ENCODE measurements at regions not wholly inside any gene's neighbourhood (a gene's known extent, or its start where the extent isn't known, plus 50 kb on each side); places are given as distances from the start of the nearest gene placed in this dataset.

GRCh38 chr12:87096082-87096585, 839.9 kb upstream of the MGAT4C start:
- H3K9me3 ChIP-seq (ENCODE audit: low read length), result no peaks in the 10 kb centered on the region
- H3K4me1 ChIP-seq (ENCODE audit: insufficient read depth, low read length, severe bottlenecking), result no peaks in the 10 kb centered on the region
- H3K27me3 ChIP-seq (ENCODE audit: insufficient read depth, low read length), result no peaks in the 10 kb centered on the region
- TF ChIP-seq CTCF (IDR thresholded peaks at IDR 0.05; ENCODE audit: low read length), result no peak
- no peak for TF ChIP-seq EZH2 (IDR thresholded peaks at IDR 0.05; ENCODE audit: borderline replicate concordance, low read length)
- H3K27ac ChIP-seq (ENCODE audit: low read depth, low read length, poor library complexity, severe bottlenecking), result no peak overlapping the region
- no peak overlapping the region for H3K4me3 ChIP-seq (ENCODE audit: low read depth, low read length, poor library complexity, severe bottlenecking)
- H3K36me3 ChIP-seq (ENCODE audit: insufficient read depth, low read length), result no peaks in the 10 kb centered on the region
- H3K79me2 ChIP-seq (ENCODE audit: insufficient read depth, low read length), result no peaks in the 10 kb centered on the region
- H3K4me2 ChIP-seq (ENCODE audit: low read length), result no peak overlapping the region
- H3F3A ChIP-seq (ENCODE audit: insufficient read depth, low read length), result no peaks in the 10 kb centered on the region
- H2AFZ ChIP-seq (ENCODE audit: low read length), result no peak overlapping the region
- no peaks in the 10 kb centered on the region for H3K9me2 ChIP-seq (ENCODE audit: low read depth, low read length)
- H4K20me1 ChIP-seq (ENCODE audit: insufficient read depth, low read length), result no peaks in the 10 kb centered on the region
- no peak overlapping the region for H3K9ac ChIP-seq (ENCODE audit: low read length)

DNA sequence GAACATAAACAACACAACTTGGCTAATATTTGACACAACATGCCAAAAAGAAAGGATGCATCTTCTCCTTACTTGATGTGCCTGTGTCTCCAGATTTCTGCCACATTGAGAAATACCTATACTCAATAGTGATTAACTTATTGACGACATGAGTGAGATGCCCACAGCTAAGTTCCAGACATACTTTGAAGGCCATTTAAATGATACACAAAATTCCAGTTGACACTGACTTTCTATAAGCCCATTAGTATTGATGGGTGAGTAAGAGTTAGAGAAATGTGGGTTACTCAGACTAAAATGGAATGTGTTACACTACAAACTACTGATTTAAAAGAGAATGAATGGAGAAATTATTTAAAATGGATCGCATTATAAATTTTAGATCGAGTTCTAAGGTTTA, 838.2 kb upstream of the MGAT4C start:
- no peaks in the 10 kb centered on the region for H3K9me2 ChIP-seq (ENCODE audit: low read depth, low read length)
- H3K79me2 ChIP-seq (ENCODE audit: insufficient read depth, low read length), result no peaks in the 10 kb centered on the region
- H3F3A ChIP-seq (ENCODE audit: insufficient read depth, low read length), result no peaks in the 10 kb centered on the region
- no peak overlapping the region for H2AFZ ChIP-seq (ENCODE audit: low read length)
- TF ChIP-seq EZH2 (IDR thresholded peaks at IDR 0.05; ENCODE audit: borderline replicate concordance, low read length), result no peak
- no peak for TF ChIP-seq CTCF (IDR thresholded peaks at IDR 0.05; ENCODE audit: low read length)
- no peak overlapping the region for H3K4me3 ChIP-seq (ENCODE audit: low read depth, low read length, poor library complexity, severe bottlenecking)
- H3K4me2 ChIP-seq (ENCODE audit: low read length), result no peak overlapping the region
- no peak overlapping the region for H3K27ac ChIP-seq (ENCODE audit: low read depth, low read length, poor library complexity, severe bottlenecking)
- H3K9ac ChIP-seq (ENCODE audit: low read length), result no peak overlapping the region
- no peaks in the 10 kb centered on the region for H3K36me3 ChIP-seq (ENCODE audit: insufficient read depth, low read length)
- no peaks in the 10 kb centered on the region for H3K4me1 ChIP-seq (ENCODE audit: insufficient read depth, low read length, severe bottlenecking)
- no peaks in the 10 kb centered on the region for H4K20me1 ChIP-seq (ENCODE audit: insufficient read depth, low read length)
- H3K27me3 ChIP-seq (ENCODE audit: insufficient read depth, low read length), result no peaks in the 10 kb centered on the region
- H3K9me3 ChIP-seq (ENCODE audit: low read length), result no peaks in the 10 kb centered on the region

GRCh38 chr12:87092421-87092820, 836.2 kb upstream of the MGAT4C start:
- H3K9me2 ChIP-seq (ENCODE audit: low read depth, low read length), result no peaks in the 10 kb centered on the region
- TF ChIP-seq CTCF (IDR thresholded peaks at IDR 0.05; ENCODE audit: low read length) (no peak), EZH2 (IDR thresholded peaks at IDR 0.05; ENCODE audit: borderline replicate concordance, low read length) (no peak)
- H3K9ac ChIP-seq (ENCODE audit: low read length), result no peak overlapping the region
- no peaks in the 10 kb centered on the region for H3K4me1 ChIP-seq (ENCODE audit: insufficient read depth, low read length, severe bottlenecking)
- H4K20me1 ChIP-seq (ENCODE audit: insufficient read depth, low read length), result no peaks in the 10 kb centered on the region
- H3K4me2 ChIP-seq (ENCODE audit: low read length), result no peak overlapping the region
- no peaks in the 10 kb centered on the region for H3K36me3 ChIP-seq (ENCODE audit: insufficient read depth, low read length)
- H3K79me2 ChIP-seq (ENCODE audit: insufficient read depth, low read length), result no peaks in the 10 kb centered on the region
- no peak overlapping the region for H3K4me3 ChIP-seq (ENCODE audit: low read depth, low read length, poor library complexity, severe bottlenecking)
- H2AFZ ChIP-seq (ENCODE audit: low read length), result no peak overlapping the region
- H3F3A ChIP-seq (ENCODE audit: insufficient read depth, low read length), result no peaks in the 10 kb centered on the region
- H3K9me3 ChIP-seq (ENCODE audit: low read length), result no peaks in the 10 kb centered on the region
- no peak overlapping the region for H3K27ac ChIP-seq (ENCODE audit: low read depth, low read length, poor library complexity, severe bottlenecking)
- H3K27me3 ChIP-seq (ENCODE audit: insufficient read depth, low read length), result no peaks in the 10 kb centered on the region

Data from OCI-LY1 (cell line).